ENCODE measurements at regions not wholly inside any gene's neighbourhood (a gene's known extent, or its start where the extent isn't known, plus 50 kb on each side); places are given as distances from the start of the nearest gene placed in this dataset.

- no peak for DNase-seq (ENCODE audit: low read depth in 1 of 2, low spot score in 1 of 2)
- H3K27ac ChIP-seq (replicated peaks): no peak overlapping the region
- TF ChIP-seq GABPA (IDR thresholded peaks at IDR 0.05; ENCODE audit: low read depth) (no peak), REST (IDR thresholded peaks at IDR 0.05; ENCODE audit: insufficient replicate concordance, low read depth) (no peak), SPI1 (IDR thresholded peaks at IDR 0.05; ENCODE audit: borderline replicate concordance, low read depth) (no peak), POLR2AphosphoS5 (IDR thresholded peaks at IDR 0.05; ENCODE audit: low read depth) (no peak), CTCF (IDR thresholded peaks at IDR 0.05; ENCODE audit: insufficient read depth, low read length) (no peak)
These were observed 221.5 kb upstream of the NDST4 start for GRCh38 chr4:115334736-115335411.

GRCh38 chr4:115332078-115332477, 218.7 kb upstream of the NDST4 start:
- TF ChIP-seq CTCF (IDR thresholded peaks at IDR 0.05; ENCODE audit: insufficient read depth, low read length): no peak
- TF ChIP-seq REST (IDR thresholded peaks at IDR 0.05; ENCODE audit: insufficient replicate concordance, low read depth): no peak

More at GRCh38 chr4:115334736-115335411, 221.5 kb upstream of the NDST4 start:
- Histone ChIP-seq H3K4me3 (replicated peaks; ENCODE audit: insufficient read depth, low read length) (no peak overlapping the region), H3K27me3 (ENCODE audit: insufficient read depth, poor library complexity, severe bottlenecking) (no peaks in the 10 kb centered on the region)

GRCh38 chr4:115331241-115331640, 217.8 kb upstream of the NDST4 start:
- no peak for DNase-seq (ENCODE audit: low read depth in 1 of 2, low spot score in 1 of 2)
- TF ChIP-seq POLR2AphosphoS5 (IDR thresholded peaks at IDR 0.05; ENCODE audit: low read depth) (no peak), SPI1 (IDR thresholded peaks at IDR 0.05; ENCODE audit: borderline replicate concordance, low read depth) (no peak), CTCF (IDR thresholded peaks at IDR 0.05; ENCODE audit: insufficient read depth, low read length) (no peak), REST (IDR thresholded peaks at IDR 0.05; ENCODE audit: insufficient replicate concordance, low read depth) (no peak), GABPA (IDR thresholded peaks at IDR 0.05; ENCODE audit: low read depth) (no peak)
- Histone ChIP-seq H3K27me3 (ENCODE audit: insufficient read depth, poor library complexity, severe bottlenecking) (no peaks in the 10 kb centered on the region), H3K4me3 (replicated peaks; ENCODE audit: insufficient read depth, low read length) (no peak overlapping the region), H3K27ac (replicated peaks) (no peak overlapping the region)

More at GRCh38 chr4:115332078-115332477, 218.7 kb upstream of the NDST4 start:
- no peak overlapping the region for H3K27ac ChIP-seq (replicated peaks)
- H3K27me3 ChIP-seq (ENCODE audit: insufficient read depth, poor library complexity, severe bottlenecking): no peaks in the 10 kb centered on the region
- no peak overlapping the region for H3K4me3 ChIP-seq (replicated peaks; ENCODE audit: insufficient read depth, low read length)
- DNase-seq (ENCODE audit: low read depth in 1 of 2, low spot score in 1 of 2): no peak

Data from HL-60 (cell line).